D721Med (cell line): ENCODE measurements at regions not wholly inside any gene's neighbourhood (a gene's known extent, or its start where the extent isn't known, plus 50 kb on each side); places are given as distances from the start of the nearest gene placed in this dataset.
"Not testable (repeated sequence)": the region's sequence is repeated elsewhere in the genome, so short reads cannot be mapped to it uniquely, and the experiment has no call there.

Experiments used
- DNase-seq: peaks from one replicate; pipeline ENCODE4 v3.0.0; 2011; ENCODE audit warnings: low spot score; ENCODE audit not compliant: insufficient read length
- FAIRE-seq: peaks from 2 replicates; lab custom pipeline; 2011; peaks lifted over from hg19 to GRCh38; lab: Jason Lieb, UNC
- TF ChIP-seq, protein P1 (sequence below): IDR thresholded peaks from 2 replicates; pipeline ENCODE4 v1.5.1; 2012; ENCODE audit warnings: mild to moderate bottlenecking, control low read depth; ENCODE audit not compliant: insufficient read depth; ENCODE audit errors: missing control alignments

DNA sequence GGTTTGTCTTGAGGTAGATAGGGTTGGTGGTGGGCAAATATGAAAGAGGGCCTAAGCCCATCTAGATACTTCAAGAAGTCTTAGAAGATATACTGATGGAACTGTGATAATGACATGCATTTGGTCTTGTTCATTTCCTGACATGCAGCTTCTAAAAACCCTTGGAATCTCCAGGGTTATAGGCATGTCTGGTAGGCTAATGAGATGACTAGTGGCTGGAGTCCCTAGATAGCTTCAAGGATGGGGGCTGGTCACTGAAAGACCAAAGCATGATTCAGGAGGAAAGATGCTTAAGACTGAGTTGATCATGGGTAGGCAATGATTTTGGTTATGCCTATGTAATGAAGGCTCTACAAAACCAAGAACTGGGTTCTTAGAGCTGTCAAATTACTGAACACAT lies 217.9 kb upstream of the MOCS1 start:
- DNase-seq (no peak), FAIRE-seq (no peak)
- TF ChIP-seq, protein P1, sequence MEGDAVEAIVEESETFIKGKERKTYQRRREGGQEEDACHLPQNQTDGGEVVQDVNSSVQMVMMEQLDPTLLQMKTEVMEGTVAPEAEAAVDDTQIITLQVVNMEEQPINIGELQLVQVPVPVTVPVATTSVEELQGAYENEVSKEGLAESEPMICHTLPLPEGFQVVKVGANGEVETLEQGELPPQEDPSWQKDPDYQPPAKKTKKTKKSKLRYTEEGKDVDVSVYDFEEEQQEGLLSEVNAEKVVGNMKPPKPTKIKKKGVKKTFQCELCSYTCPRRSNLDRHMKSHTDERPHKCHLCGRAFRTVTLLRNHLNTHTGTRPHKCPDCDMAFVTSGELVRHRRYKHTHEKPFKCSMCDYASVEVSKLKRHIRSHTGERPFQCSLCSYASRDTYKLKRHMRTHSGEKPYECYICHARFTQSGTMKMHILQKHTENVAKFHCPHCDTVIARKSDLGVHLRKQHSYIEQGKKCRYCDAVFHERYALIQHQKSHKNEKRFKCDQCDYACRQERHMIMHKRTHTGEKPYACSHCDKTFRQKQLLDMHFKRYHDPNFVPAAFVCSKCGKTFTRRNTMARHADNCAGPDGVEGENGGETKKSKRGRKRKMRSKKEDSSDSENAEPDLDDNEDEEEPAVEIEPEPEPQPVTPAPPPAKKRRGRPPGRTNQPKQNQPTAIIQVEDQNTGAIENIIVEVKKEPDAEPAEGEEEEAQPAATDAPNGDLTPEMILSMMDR: no peak

DNA sequence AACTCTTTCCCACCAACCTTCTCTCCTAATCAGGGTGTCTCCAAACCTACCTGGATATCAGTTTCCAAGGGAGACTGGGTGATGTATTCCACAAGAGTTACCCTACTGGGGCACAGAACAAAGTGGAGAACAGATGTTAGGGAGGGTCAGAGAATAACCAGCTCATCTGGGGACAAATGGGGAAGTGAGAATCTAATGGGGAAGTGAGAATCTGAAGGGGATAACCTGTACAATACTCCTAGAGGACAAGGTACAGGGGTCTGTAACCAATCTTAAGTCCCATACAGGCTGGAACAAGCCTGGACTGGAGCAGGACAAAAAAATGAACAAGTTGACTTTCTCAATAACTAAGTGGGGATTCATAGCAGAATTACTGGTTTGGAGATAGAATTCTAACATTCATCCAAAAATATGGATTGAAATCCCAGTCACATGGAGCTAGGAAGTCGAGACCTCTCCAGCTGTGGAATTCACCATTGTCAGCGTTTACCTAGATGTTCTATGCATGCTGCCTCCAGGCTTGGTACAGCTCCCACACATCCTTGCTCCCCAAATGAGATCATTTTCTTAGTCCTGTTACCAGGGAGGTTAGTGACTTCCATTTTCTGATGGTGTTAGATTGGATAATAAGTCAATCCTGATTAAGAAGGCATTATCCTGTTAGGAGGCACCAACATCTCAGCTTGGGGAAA lies 214.8 kb upstream of the MOCS1 start:
- DNase-seq (no peak), FAIRE-seq (no peak)
- TF ChIP-seq, protein P1: no peak

DNA sequence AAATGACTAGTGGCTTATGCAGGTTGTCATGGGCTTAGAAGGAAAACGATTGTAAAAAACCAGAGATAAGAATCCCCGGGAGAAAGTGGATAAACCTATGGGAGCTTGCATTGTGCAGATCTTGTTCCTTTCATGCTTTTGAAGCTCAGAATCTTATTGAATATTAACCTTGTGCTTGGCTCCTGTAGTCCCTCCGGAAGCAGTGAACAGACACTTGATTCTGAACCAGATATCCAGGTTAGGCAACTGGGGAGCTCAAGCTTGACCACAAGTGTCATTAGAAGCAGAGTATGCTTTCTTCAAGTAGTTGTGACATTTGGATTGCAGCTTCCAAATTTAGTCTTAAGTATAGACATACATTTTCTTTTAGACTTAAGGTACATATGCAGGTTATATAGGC lies 212.6 kb upstream of the MOCS1 start:
- FAIRE-seq: no peak

DNA sequence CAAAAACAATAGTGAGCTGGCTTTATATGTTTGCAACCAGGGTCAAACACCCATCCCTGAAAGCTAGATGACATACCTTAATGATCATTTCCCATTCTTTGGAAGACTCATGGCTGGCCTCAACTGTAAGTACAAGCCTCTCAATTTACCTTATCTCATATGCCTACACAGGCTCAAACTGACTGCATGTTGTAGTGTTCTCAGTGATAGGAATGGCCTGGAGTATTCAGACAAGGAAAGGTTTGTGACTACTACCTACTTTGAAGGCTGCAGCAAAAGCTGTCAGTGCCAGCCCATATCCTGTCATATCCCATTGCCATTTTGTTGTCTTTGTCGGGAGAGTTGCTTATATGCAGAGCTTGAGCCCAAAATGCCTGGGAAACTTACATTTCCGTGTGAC lies 205.2 kb upstream of the MOCS1 start:
- no peak for FAIRE-seq
- DNase-seq: no peak
- TF ChIP-seq, protein P1: no peak

More for the DNA sequence above, 212.6 kb upstream of the MOCS1 start:
- DNase-seq: no peak
- TF ChIP-seq, protein P1: no peak

DNA sequence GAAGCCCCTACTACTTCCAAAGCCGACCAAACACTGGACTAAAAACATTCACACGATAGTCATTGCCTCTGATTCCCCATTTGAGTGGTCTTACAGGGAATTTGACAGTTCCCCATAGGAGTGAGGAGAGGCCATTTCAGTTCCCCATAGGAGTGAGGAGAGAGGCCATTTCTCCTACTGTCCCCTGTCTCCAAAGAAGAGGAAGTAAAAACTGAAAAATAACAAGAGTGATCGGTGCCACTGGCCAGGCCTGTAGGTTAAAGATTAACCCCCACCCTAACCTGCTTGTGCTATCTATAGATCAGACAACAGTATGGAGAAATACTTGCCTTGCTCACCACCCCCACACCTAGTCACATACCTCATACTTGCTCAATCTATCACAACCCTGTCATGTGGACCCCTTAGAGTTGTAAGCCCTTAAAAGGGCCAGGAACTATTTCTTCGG lies 204.0 kb upstream of the MOCS1 start:
- DNase-seq (no peak), FAIRE-seq (no peak)
- TF ChIP-seq, protein P1: no peak

DNA sequence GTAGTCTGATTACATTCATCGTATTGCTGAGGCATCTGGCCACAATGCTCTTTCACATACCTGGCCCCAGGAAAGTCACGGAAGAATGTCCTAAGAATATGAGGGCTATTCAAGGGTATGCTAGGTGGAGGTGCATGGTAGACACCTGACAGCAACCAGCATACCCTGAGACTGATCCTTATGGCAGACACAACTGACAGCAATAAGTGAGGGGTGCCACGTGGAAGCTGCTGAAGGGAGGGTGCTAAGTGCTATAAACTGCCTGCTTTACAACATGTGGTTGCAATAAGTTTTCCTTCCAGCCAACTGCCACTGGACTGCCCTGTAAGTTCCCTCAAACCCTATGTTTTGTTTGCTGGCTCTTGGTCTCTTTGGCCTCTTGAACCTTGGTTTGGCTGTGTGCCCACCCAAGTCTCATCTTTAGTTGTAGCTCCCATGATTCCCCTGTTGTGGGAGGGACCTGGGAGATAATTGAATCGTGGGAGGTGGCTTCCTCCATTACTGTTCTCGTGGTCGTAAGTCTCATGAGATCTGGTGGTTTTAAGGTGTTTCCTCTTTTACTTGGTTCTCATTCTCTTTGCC lies 201.3 kb upstream of the MOCS1 start:
- TF ChIP-seq, protein P1: no peak
- FAIRE-seq: no peak

DNA sequence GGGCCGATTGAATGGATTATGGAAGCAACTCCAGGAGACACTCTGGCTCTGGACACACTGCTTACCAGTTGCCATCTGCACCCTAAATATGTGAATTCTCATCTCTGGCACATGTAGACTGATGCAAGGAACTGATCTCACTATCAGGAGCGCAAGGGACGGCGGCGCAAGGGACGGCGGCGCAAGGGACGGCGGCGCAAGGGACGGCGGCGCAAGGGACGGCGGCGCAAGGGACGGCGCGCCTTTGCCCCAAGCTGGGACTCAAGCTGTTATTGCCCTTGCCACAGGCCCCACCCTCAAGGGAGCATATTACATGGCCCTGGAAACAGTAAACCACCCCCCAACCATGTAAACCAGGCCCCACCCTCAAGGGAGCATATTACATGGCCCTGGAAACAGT lies 199.7 kb upstream of the MOCS1 start:
- DNase-seq, FAIRE-seq: not testable (repeated sequence)

More for the DNA sequence above, 201.3 kb upstream of the MOCS1 start:
- DNase-seq: no peak
